ENCODE measurements at regions not wholly inside any gene's neighbourhood (a gene's known extent, or its start where the extent isn't known, plus 50 kb on each side); places are given as distances from the start of the nearest gene placed in this dataset.

- Mint-ChIP-seq H3K27ac (peak overlapping the region; percentile 93), H3K4me3 (no peak overlapping the region), H3K27me3 (peaks cover 7% of the 10 kb centered on the region), H3K4me1 (peaks cover 41% of the 10 kb centered on the region), H3K36me3 (ENCODE audit: low read depth) (peaks cover 77% of the 10 kb centered on the region), H3K9me3 (peaks cover 65% of the 10 kb centered on the region)
- POLR2A ChIA-PET, result interaction anchor here (0.9 kb wide), 2 partner anchors 52 to 66 kb away, joined by 3 read pairs; no protein-coding TSS in a partner anchor
- DNase-seq, result no peak
- CTCF ChIA-PET, result interaction anchor here (1.6 kb wide), 1 partner anchor 66 kb away, joined by 4 read pairs; no protein-coding TSS in a partner anchor
Measured at GRCh38 chr13:110965755-110966134, 50.9 kb upstream of the ANKRD10 start.

DNA sequence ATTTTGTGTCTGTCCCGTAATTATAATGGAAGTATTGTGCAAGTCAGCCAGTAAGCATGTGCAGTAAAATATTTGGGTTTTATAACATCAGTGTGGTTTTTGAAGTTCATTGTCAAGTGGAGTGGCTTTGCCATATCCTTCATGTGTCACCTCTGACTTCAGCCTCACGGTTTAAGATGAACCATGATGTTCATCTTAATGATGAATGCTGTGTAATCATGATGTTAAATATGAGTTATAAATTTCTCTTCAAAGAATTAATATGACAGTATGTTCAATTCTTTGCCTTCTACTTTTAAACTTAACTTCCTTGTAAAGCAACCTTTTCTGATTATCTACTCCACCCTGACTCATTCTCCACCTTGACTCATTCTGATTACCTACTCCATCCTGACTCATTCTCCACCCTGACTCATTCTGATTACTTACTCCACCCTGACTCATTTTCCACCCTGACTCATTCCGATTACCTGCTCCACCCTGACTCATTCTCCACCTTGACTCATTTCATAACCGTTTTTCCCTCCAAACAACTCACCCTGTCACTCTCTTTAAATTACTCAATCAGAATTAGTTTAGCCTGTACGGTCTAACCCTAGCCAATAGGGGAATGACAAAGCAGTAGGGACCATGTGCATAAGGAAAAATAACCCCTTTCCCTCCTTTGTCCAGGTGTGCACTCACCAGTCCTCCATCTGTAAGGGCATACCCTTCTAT lies 50.3 kb upstream of the ANKRD10 start:
- Mint-ChIP-seq H3K9me3 (peaks cover 61% of the 10 kb centered on the region), H3K4me3 (peak overlapping the region; percentile 5), H3K36me3 (ENCODE audit: low read depth) (peaks cover 74% of the 10 kb centered on the region), H3K27me3 (peaks cover 3% of the 10 kb centered on the region), H3K27ac (peak overlapping the region; percentile 93), H3K4me1 (peaks cover 41% of the 10 kb centered on the region)
- ChIA-PET POLR2A (interaction anchor here (0.9 to 1.0 kb wide), 4 partner anchors 10 to 51 kb away, joined by 3 to 5 read pairs (median 3); no protein-coding TSS in a partner anchor), CTCF (interaction anchor here (1.6 kb wide), 1 partner anchor 66 kb away, joined by 4 read pairs; no protein-coding TSS in a partner anchor)
- DNase-seq, result peak; percentile 63

All from activated CD4-positive, alpha-beta memory T cell treated with anti-CD3 and anti-CD28 coated beads, Interleukin-2, amount 10 ng/mL, durations not matched to agents 7 days and 5 days (primary cell).